ENCODE measurements at regions not wholly inside any gene's neighbourhood (a gene's known extent, or its start where the extent isn't known, plus 50 kb on each side); places are given as distances from the start of the nearest gene placed in this dataset.

DNA sequence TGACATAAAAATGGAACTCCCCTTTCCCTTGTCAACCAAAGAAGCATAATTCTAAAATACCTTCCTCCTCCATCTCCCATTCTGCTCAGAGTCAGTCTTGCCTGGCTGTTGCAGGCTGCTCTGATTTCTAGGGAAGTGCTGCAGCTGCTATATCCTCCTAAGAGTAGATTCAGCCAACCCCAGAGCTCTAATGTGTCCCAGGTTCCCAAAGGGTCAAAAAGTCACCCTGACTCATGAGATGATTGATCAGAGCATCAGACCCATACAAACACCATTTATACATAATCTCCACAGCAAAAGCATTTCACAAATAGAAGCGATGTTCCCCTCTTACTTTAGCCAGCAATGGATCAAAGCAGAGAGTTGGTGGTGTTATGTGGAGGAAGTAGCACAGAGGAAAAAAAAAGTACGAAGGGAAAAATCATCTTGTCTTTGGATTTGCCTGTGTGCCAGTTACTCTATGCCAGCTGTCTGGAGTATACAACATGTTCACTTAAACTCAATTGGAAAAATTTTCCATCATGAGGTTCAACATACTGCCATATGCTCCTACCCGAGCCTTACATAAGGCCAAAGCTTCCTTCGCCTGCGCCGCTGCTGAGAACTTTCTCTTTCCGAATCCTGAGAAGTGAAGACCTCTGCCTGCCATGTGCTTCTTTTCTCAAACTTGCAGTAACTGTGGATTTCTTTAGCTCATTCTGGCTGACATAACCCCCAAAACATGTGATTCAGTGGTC is 258.0 kb downstream of the TLE4 start:
- Histone ChIP-seq H3K9ac (replicated peaks in 1 of 4; ENCODE audit: extremely low read depth in 1 of 4, low read depth in 3 of 4, low read length in 3 of 4) (no peak overlapping the region), H2BK12ac (ENCODE audit: low read depth, low read length) (no peak overlapping the region), H2BK120ac (replicated peaks; ENCODE audit: low read depth, low read length) (no peak overlapping the region), H3K56ac (replicated peaks; ENCODE audit: insufficient read length, low read depth, low read length) (no peak overlapping the region), H4K8ac (ENCODE audit: extremely low read depth, insufficient read depth, low read length) (no peak overlapping the region), H3K14ac (ENCODE audit: insufficient read length) (no peak overlapping the region), H3K27me3 (replicated peaks in 1 of 4; ENCODE audit: control insufficient read depth in 3 of 4, extremely low read depth in 1 of 4, insufficient read depth in 3 of 4, low read length in 3 of 4) (no peaks in the 10 kb centered on the region), H3K9me3 (ENCODE audit: insufficient read depth in 2 of 2, low read depth in 1 of 2, low read length in 1 of 2) (no peaks in the 10 kb centered on the region), H3K4me1 (replicated peaks in 1 of 4; ENCODE audit: control insufficient read depth in 3 of 4, insufficient read depth in 4 of 4, low read length in 3 of 4) (peaks cover 0 to 9% (median 5%) of the 10 kb centered on the region in 4 experiments; a peak in 3 of 7 replicates), H3K23me2 (ENCODE audit: low read depth, low read length) (no peaks in the 10 kb centered on the region), H3K4me2 (ENCODE audit: insufficient read depth in 1 of 2, low read depth in 2 of 2, low read length in 2 of 2) (no peak overlapping the region), H2BK15ac (ENCODE audit: low read length) (no peak overlapping the region), H3K23ac (ENCODE audit: insufficient read length) (no peak overlapping the region), H2AFZ (ENCODE audit: low read length) (no peak overlapping the region), H3K79me1 (ENCODE audit: low read depth, low read length) (no peaks in the 10 kb centered on the region), H3K36me3 (ENCODE audit: control insufficient read depth in 2 of 4, insufficient read depth in 4 of 4, low read length in 3 of 4) (no peaks in the 10 kb centered on the region), H3K4me3 (ENCODE audit: extremely low read depth in 1 of 4, insufficient read depth in 2 of 4, low read depth in 3 of 4, low read length in 4 of 4) (no peak overlapping the region), H3K27ac (ENCODE audit: low read depth, low read length) (no peak overlapping the region), H4K91ac (replicated peaks; ENCODE audit: insufficient read length, low read length) (no peak overlapping the region), H3K79me2 (ENCODE audit: control insufficient read depth in 1 of 2, insufficient read depth in 2 of 2, low read length in 2 of 2) (no peaks in the 10 kb centered on the region), H2BK5ac (ENCODE audit: low read depth, low read length) (no peak overlapping the region), H4K20me1 (replicated peaks in 1 of 2; ENCODE audit: control insufficient read depth in 1 of 2, insufficient read depth in 2 of 2, low read length in 2 of 2) (no peaks in the 10 kb centered on the region), H3K4ac (replicated peaks; ENCODE audit: insufficient read length, low read depth, low read length) (no peak overlapping the region), H3K18ac (ENCODE audit: extremely low read depth, low read length) (no peak overlapping the region), H4K5ac (ENCODE audit: insufficient read length, low read depth, low read length) (no peak overlapping the region), H2AK5ac (ENCODE audit: low read depth, low read length) (no peak overlapping the region), H2BK20ac (ENCODE audit: low read length) (no peak overlapping the region)
- FAIRE-seq: no peak
- 99% methylated on average over 7 of the region's 7 CpGs; no CpG with 5 or more reads in 1 of the 2 experiments for WGBS, 2 experiments (ENCODE audit: extremely low coverage in 1 of 2, insufficient coverage in 1 of 2, insufficient read length in 1 of 2, insufficient replicate concordance in 2 of 2, low coverage in 1 of 2, low lambda C conversion rate in 2 of 2, missing lambda C conversion rate in 1 of 2)
- DNase-seq (ENCODE audit: low read depth in 1 of 2, low spot score in 2 of 2): no peak
- ChIA-PET POLR2A (ENCODE audit: partially characterized antibody) (interaction anchor here (0.7 kb wide), 1 partner anchor 870 kb away, joined by 3 read pairs; no protein-coding TSS in a partner anchor), CTCF (ENCODE audit: partially characterized antibody) (no interaction called here)
- TF ChIP-seq TEAD4 (IDR thresholded peaks at IDR 0.05; ENCODE audit: low read depth, low read length): no peak
- TF ChIP-seq BCL11A (IDR thresholded peaks at IDR 0.05; ENCODE audit: low read depth in 2 of 2, low read length in 2 of 2): no peak
- TF ChIP-seq RAD21 (IDR thresholded peaks at IDR 0.05 in 1 of 2, conservative IDR thresholded peaks at IDR 0.05 in 1 of 2; ENCODE audit: low read depth in 2 of 2, low read length in 2 of 2): no peak
- TF ChIP-seq SIRT6 (IDR thresholded peaks at IDR 0.05; ENCODE audit: low read length): no peak
- TF ChIP-seq SRF (IDR thresholded peaks at IDR 0.05; ENCODE audit: low read depth, low read length): no peak
- no peak for TF ChIP-seq EZH2 (IDR thresholded peaks at IDR 0.05; ENCODE audit: low read depth, low read length, severe bottlenecking)
- no peak for TF ChIP-seq JUN (IDR thresholded peaks at IDR 0.05; ENCODE audit: low read depth, low read length)
- TF ChIP-seq HDAC6 (IDR thresholded peaks at IDR 0.05; ENCODE audit: low read depth, low read length): no peak
- no peak for TF ChIP-seq CTBP2 (IDR thresholded peaks at IDR 0.05; ENCODE audit: borderline replicate concordance, insufficient read depth, insufficient read length, low read length)
- no peak for TF ChIP-seq SIN3A (conservative IDR thresholded peaks at IDR 0.05 in 1 of 2, IDR thresholded peaks at IDR 0.05 in 1 of 2; ENCODE audit: low read depth in 1 of 2, low read length in 2 of 2)
- no peak for TF ChIP-seq RFX5 (IDR thresholded peaks at IDR 0.05; ENCODE audit: borderline replicate concordance, low read depth, low read length)
- no peak for TF ChIP-seq CREB1 (IDR thresholded peaks at IDR 0.05)
- TF ChIP-seq PHF8 (conservative IDR thresholded peaks at IDR 0.05; ENCODE audit: low read depth, low read length): no peak
